SH-SY5Y (cell line): ENCODE measurements at regions not wholly inside any gene's neighbourhood (a gene's known extent, or its start where the extent isn't known, plus 50 kb on each side); places are given as distances from the start of the nearest gene placed in this dataset.

Source experiments
- GATA2 ChIP-seq: IDR thresholded peaks from 2 replicates; pipeline ENCODE4 v1.6.1; 2011; ENCODE audit warnings: mild to moderate bottlenecking, low read depth, low read length
- GATA3 ChIP-seq: IDR thresholded peaks from 2 replicates; pipeline ENCODE4 v1.6.1; 2011; ENCODE audit warnings: low read depth, mild to moderate bottlenecking, low read length, moderate library complexity

DNA sequence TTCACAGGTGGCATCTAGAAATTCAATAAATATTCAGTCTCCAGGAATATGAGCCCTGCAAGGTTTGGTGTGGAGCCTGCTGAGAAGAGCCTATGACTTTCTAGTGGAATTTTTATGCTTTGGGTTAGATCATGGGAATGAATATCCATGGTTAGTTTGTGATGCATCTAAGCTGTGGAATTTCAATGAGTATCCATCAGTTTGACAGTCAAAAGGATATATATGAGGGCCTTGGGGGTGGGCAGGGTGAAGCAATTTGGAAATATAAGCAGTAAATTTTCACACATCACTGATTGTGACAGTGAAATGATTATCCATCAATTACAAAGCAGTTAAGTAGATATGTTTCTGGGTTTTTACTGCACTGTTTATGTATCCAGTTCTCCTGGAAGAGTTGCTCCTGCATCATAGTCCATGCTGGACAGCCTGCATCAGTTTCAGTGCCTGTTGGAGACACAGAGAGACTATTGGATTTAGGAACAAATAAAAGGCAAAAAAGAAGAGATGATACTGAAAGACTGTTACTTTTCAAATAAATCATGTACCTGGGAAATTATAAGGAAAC lies 530.8 kb downstream of the MFSD1 start:
- TF ChIP-seq GATA2, result no peak
- no peak for TF ChIP-seq GATA3
